BE2C (cell line): ENCODE measurements at regions not wholly inside any gene's neighbourhood (a gene's known extent, or its start where the extent isn't known, plus 50 kb on each side); places are given as distances from the start of the nearest gene placed in this dataset.

ENCODE experiments used
- DNase-seq: peaks from one replicate; pipeline ENCODE4 v3.0.0-alpha.2; 2020
- H3K27me3 ChIP-seq: fragments of 250-450 bp; sonication (Bioruptor Pico); 2 replicates; pipeline ENCODE4 v1.5.1; 2020; ENCODE audit warnings: mild to moderate bottlenecking
- H3K36me3 ChIP-seq: fragments of 250-450 bp; sonication (Bioruptor Pico); 2 replicates; pipeline ENCODE4 v1.5.1; 2020; ENCODE audit warnings: mild to moderate bottlenecking
- H3K4me1 ChIP-seq: fragments of 250-450 bp; sonication (Bioruptor Pico); 2 replicates; pipeline ENCODE4 v1.5.1; 2020
- H3K4me3 ChIP-seq: 2 replicates; pipeline ENCODE4 v1.5.1; 2011; ENCODE audit warnings: low read depth, low read length
- H3K9me3 ChIP-seq: fragments of 250-450 bp; sonication (Bioruptor Pico); 2 replicates; pipeline ENCODE4 v1.5.1; 2020
- TF ChIP-seq, protein P1 (sequence below): IDR thresholded peaks from 2 replicates; pipeline ENCODE4 v1.5.1; 2012; ENCODE audit warnings: mild to moderate bottlenecking, low read depth, low read length

DNA sequence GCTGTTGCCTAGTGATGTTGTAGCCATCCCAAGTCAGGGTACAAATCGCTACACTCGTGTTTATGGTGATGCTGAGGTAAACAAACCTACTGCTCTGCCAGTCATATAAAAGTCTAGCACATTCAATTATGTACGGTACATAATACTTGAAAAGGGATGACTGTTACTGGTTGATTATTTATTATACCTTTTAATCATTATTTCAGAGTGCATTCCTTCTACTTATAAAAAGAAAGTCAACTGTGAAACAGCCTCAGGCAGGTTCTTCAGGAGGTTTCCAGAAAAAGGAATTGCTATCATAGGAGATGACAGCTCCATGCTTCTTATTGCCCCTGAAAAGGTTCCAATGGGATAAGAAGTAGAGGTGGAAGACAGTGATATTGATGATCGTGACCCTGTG, 652.5 kb upstream of the KIRREL3 start:
- Histone ChIP-seq H3K9me3 (no peaks in the 10 kb centered on the region), H3K27me3 (no peaks in the 10 kb centered on the region), H3K4me3 (no peak overlapping the region), H3K36me3 (no peaks in the 10 kb centered on the region), H3K4me1 (no peaks in the 10 kb centered on the region)
- TF ChIP-seq, protein P1, sequence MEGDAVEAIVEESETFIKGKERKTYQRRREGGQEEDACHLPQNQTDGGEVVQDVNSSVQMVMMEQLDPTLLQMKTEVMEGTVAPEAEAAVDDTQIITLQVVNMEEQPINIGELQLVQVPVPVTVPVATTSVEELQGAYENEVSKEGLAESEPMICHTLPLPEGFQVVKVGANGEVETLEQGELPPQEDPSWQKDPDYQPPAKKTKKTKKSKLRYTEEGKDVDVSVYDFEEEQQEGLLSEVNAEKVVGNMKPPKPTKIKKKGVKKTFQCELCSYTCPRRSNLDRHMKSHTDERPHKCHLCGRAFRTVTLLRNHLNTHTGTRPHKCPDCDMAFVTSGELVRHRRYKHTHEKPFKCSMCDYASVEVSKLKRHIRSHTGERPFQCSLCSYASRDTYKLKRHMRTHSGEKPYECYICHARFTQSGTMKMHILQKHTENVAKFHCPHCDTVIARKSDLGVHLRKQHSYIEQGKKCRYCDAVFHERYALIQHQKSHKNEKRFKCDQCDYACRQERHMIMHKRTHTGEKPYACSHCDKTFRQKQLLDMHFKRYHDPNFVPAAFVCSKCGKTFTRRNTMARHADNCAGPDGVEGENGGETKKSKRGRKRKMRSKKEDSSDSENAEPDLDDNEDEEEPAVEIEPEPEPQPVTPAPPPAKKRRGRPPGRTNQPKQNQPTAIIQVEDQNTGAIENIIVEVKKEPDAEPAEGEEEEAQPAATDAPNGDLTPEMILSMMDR: no peak
- no peak for DNase-seq

DNA sequence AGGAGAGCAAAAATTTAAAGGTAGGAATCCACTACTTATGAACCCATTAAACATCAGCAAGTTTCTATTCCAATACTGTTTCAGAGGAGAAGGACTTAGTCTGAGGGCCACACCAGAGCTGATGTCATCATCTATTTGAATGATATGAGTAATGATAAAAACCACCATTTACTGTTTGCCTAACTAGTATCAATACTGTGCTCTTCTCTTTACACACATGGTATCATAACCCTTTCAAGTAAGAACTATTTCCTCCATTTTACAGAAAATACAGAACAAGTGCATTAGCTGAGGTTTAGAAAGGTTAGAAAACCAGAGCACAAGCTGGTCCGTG, 651.3 kb upstream of the KIRREL3 start:
- no peak for DNase-seq
- H3K4me3 ChIP-seq: no peak overlapping the region
- H3K27me3 ChIP-seq: no peaks in the 10 kb centered on the region
- TF ChIP-seq, protein P1: no peak
- no peaks in the 10 kb centered on the region for H3K9me3 ChIP-seq
- H3K4me1 ChIP-seq: no peaks in the 10 kb centered on the region
- H3K36me3 ChIP-seq: no peaks in the 10 kb centered on the region

DNA sequence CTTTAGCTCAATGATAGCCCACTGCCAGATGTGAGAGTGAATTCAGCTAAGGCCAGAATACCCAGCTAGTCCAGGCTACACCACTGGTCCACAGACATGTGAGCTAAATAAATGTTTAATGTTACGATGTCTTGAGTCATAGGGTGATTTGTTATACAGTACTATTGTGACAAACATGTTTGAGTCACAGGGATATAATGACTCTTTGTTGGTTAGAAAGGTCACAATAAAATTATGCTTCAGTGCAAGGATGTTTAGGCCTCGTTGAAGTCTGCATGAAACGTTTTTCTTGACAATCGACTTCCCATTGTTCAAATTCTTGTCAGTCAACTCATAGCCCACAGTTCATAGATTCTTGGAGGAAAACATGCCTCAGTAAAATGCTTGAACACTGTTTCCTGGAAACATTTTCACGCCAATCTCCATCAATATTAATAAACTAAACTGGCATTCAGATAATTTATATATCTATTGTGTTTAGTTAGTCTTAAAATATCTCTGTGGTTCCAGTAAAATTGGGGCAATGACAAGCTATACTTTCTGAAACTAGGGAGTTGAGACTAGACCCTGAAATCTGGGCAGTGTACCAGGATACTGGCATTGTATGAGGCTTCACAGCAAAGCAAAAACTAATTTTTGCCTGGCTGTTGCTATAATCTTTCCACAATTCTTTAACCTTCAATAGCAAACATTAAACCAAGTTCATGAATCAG, 650.8 kb upstream of the KIRREL3 start:
- no peaks in the 10 kb centered on the region for H3K9me3 ChIP-seq
- H3K36me3 ChIP-seq: no peaks in the 10 kb centered on the region
- H3K4me3 ChIP-seq: no peak overlapping the region
- TF ChIP-seq, protein P1: no peak
- H3K4me1 ChIP-seq: no peaks in the 10 kb centered on the region
- no peaks in the 10 kb centered on the region for H3K27me3 ChIP-seq
- DNase-seq: no peak

DNA sequence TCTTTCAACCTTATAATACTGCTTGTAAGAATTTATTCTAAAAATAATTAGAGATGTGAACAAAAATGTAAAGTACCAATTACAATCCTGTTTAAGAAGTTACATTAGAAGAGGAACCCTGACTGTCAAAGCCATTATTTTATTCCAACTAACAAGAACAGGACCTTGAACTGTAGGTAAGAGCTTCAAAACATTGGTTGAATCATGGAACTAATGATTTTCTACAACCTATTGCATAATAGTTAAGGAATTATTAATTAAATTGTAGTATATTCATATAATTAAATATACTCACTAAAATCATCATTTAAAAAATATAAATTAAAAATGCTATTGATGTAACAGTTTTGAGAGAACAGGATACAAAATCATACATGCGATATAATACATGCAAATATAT, 649.4 kb upstream of the KIRREL3 start:
- H3K27me3 ChIP-seq: no peaks in the 10 kb centered on the region
- no peak overlapping the region for H3K4me3 ChIP-seq
- H3K4me1 ChIP-seq: no peaks in the 10 kb centered on the region
- TF ChIP-seq, protein P1: no peak
- no peaks in the 10 kb centered on the region for H3K36me3 ChIP-seq
- H3K9me3 ChIP-seq: no peaks in the 10 kb centered on the region
- no peak for DNase-seq

DNA sequence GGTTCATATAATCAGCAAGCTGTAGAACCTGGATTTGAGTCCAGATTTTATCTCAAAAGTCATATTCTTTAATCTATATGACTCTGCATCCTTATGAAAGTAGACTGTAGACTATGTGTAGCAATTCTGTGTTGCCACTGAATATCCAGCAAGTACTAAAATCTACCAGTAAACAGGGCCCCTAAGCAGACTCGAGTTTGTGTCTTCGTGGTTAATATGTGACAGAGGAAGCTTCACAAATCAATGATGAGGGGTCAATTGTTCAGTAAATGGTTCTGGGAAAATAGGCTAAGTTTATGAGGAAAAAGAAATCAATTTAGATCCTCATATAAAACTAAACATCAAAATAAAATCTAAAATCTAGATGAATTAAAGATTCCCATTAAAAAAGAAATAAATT, 648.5 kb upstream of the KIRREL3 start:
- Histone ChIP-seq H3K4me1 (no peaks in the 10 kb centered on the region), H3K4me3 (no peak overlapping the region), H3K27me3 (no peaks in the 10 kb centered on the region), H3K36me3 (no peaks in the 10 kb centered on the region), H3K9me3 (no peaks in the 10 kb centered on the region)
- TF ChIP-seq, protein P1: no peak
- no peak for DNase-seq

DNA sequence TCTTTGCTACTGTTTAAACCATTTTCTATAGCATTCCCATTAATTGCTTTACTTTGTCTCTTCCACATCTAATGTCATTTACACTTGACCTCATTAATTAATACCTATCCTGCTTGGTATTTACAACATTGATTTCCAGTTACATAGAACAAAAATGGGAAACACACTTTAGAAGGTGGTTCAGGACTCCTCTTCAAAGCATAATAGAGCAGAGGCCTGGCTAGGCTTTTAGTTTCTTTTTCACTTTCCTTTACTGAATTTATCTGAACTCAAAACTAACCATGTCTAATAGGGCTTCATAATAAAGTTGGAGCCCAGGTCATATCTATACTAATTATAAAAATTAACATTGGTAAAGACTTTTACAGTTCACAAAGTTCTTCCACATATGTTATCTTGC, 648.0 kb upstream of the KIRREL3 start:
- no peak for DNase-seq
- Histone ChIP-seq H3K36me3 (no peaks in the 10 kb centered on the region), H3K27me3 (no peaks in the 10 kb centered on the region), H3K9me3 (no peaks in the 10 kb centered on the region), H3K4me3 (no peak overlapping the region), H3K4me1 (no peaks in the 10 kb centered on the region)
- TF ChIP-seq, protein P1: no peak
